Right ventricle myocardium superior (tissue), 1 donor: ENCODE measurements at regions not wholly inside any gene's neighbourhood (a gene's known extent, or its start where the extent isn't known, plus 50 kb on each side); places are given as distances from the start of the nearest gene placed in this dataset.

Experiments
- ATAC-seq: fragments of 200-7000 bp; cut with Tn5 transposase; one replicate; pipeline ENCODE4 v1.9.1; 2020; ENCODE audit warnings: mild to moderate bottlenecking; ENCODE audit not compliant: poor library complexity
- DNase-seq: peaks from one replicate; pipeline ENCODE4 v3.0.0-alpha.2; 2020
- intact Hi-C: fragments of 100-400 bp; cut with DNase I; formaldehyde crosslinking; loops from one replicate; pipeline ENCODE4 v1.11.2; 2022
- donor health status: DM: no; HTN: yes; CAD: no; lungs with severe emphysema.

DNA sequence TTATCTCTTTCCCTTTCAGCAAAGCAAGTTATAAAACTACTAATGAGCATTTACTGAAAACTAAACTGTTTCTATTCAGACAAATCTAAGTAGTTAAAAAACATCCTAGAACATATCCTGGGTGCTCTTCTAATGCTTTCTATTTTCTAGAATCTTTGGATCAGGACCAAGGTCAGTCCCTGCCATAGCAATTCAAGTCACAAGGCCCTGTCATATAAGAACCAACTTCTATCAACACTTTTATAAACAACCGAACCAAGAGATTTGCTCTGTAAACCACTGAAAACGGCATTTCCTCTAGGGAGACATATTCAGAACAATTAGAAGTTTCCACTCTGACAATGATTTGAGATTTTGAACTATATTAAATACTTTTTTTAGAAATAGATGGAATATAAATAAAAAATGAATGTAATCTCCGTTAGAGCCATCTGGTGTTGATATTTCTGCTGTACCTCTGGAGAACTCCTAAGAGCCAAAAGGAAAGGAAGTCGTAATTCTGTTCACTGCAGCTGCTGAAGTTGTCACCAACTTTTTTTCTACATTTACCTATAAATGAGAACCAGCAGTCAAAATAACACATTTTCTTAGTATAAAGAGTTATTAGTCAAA is 51.4 kb upstream of the LGSN start:
- intact Hi-C loops, result no loop called here
- DNase-seq, result no peak
- ATAC-seq, result no peak

DNA sequence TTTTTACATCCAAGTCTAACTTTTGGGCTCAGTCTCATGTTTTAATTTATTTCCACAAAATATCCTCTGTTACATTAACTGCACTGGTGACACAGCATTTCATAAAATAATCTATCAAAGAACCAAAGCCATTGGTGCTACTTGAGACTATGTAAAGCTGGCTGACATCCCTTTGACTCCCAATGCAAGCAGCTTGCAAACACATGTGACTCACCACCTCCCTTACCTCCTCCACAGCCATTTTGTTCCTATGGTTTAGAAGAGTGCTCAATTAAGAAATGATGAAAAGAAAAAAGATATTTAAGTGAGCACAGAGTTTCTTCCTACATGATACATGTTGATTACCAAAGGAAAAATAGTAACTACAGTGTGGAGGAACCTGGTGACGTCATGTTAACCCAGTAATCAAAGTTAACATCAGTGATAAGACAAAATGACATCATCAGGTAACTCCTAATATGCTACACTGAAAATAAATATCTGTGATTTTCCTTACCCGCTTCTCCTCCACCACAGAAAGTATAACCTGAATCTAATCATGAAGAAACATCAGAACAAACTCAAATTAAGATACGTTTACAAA is 53.3 kb upstream of the LGSN start:
- intact Hi-C loops, result no loop called here

DNA sequence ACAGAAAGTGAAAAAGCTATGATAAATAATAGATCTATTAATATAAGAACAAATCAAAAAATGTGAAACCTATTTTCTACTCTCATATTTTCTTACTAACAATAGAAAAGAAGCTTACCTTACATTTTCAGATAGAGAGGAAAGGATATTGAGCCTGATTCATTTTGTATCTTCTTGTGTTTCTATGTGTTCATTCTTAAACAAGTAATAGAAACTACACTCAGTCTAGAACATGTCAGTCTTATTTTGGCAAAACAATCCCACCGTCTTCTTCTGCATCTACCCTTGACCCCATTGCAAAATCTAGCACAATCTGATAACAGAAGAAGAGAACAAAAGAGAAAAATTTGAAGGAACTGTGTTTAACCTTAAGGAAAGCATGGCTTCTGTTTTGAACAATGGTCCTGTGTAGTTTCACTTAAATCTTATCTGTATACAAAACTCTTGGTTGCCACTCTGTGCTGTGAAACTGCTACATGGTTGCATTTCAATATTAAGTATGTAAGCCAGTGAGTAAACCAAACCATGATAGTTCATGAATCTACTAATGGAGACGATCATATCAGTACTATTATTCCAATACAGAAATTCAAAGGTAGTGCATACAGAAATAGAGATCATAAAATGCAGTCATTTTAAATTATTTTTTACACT is 69.5 kb upstream of the LGSN start:
- intact Hi-C loops, result no loop called here
- ATAC-seq (no peak), DNase-seq (no peak)

More for the DNA sequence above, 53.3 kb upstream of the LGSN start:
- DNase-seq (no peak), ATAC-seq (no peak)

DNA sequence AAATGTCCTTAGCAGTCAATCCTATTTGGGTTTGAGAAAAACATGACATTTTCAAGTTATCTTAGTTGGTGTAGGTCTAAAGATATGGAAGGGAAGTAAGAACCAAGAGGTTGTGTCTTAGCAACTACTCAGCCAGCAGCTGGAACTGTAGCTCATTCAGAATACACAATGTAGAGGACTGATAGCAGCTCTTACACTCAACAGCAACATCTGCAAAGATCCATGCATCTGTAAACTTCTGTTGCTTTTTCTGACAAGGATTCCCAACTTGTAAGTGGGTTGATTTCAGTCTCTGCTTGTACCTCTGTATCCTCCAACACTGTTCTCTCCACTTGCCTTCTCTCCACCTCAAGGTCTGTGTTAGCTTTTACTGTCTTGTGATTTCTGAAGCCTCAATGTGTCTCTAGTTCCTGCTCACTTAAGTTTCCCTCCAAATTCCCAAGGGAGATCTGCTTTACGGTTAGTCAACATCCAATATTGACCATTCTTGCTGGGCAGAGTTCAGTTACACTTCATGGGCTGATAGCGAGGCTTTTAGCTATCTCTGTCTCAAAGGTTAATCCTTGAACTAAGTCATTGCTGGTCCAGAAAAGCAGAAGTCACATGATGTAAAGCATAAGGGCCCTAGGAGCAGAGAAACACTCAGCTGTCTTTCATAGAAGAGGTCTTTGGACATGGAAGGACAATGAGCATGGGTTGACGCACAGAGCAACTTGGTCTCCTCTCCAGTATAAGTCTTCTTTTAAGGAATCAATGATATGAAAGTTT is 71.6 kb upstream of the LGSN start:
- DNase-seq, result no peak
- intact Hi-C loops, result no loop called here
- ATAC-seq, result no peak

DNA sequence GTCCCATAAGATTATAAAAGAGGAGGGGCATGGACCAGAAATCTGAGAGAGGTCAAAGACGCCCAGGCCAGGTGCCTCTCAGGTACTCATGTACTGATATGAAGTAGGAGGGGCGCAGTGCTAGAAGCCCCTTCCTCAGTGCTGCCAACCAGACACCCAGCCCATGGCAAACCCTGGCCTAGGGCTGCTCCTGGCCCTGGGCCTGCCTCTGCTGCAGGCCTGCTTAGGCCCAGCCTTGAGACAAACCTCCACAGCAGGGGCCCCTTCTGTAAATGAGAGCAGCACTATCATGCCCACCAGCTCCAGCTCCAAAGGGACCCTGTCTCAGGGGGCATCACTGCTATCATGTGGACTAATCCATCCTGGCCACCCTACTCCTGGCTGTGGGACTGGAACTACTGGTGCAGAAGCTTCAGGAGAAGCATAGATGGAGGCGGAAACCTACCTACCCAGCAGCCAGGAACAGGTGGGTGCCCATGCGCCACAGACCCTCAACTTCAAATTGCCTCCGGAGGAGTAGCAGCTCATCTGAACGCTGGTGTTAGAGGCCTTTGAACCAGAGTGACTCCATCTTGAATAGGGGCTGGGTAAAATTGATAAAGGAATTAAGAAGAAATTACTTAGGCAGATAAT is 72.4 kb upstream of the LGSN start:
- intact Hi-C loops, result no loop called here
- DNase-seq (no peak), ATAC-seq (no peak)

DNA sequence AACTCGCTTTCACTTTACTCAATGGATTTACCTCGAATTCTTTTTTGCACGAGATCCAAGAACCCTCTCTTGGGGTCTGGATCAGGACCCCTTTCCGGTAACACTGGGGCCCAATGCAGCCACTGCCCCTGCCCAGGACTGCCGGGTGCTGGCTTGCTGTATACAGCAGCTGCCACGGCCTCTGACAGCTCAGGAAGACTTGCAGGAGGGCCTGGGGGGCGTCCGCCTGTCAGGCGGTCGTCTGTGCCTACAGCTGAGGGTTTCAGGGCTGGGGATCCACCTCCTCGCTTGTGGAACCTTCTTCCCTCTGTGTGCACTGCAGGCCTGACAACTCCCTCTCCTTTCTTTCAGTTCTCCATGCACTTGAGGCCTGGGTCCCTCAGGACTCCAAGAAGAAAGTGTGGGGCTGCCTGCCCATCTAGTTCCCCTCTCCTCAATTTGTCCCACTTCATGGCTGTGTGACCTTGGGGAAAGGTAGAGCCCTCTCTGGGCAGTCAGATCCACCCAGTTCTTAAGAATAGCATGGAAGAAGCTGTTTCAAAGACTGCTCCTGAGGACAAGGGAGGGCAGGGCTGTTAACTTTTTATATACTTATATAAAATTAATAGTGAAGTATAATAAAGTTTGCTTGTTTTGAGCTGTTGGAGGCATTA is 75.0 kb upstream of the LGSN start:
- no peak for ATAC-seq
- intact Hi-C loops, result no loop called here
- DNase-seq, result no peak

DNA sequence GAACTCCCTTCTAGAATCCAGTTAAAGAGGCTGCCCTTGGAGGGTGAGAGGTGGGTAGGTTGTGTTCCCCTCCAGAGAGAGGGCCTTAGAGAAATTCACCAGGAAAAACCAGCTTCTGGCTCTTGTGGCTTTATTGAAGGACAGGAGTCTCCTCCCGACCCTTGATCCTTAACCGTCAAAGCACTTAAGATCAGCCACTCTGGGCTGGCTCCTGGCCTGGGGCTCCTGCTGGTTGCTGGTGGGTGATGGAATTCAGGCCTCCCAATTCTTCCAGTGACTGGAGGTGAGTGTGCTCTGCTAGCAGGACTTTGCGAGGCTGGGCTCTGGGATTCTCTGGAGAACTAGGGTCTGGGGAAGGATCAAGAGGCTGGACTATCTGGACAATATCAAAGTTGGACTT is 75.6 kb upstream of the LGSN start:
- ATAC-seq (no peak), DNase-seq (no peak)
- intact Hi-C loops, result no loop called here

DNA sequence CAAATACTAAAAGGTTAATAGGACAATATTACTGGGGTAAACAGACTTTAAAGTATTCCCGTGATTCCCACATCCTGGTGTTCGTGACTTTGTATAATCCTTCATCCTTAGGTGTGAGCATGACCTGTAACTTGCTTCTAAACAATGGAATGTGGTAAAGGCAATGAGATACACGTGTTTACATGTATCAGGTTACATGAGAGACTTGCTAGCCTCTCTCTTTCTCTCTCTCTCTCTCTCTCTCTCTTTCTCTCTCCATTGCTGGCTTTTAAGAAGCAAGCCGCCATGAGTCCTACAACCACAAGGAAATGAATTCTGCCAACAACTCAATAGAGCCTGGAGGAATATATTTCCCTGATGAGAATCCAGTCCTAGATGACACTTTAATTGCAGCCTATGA is 83.9 kb upstream of the LGSN start:
- DNase-seq (no peak), ATAC-seq (no peak)
- intact Hi-C loops, result no loop called here

DNA sequence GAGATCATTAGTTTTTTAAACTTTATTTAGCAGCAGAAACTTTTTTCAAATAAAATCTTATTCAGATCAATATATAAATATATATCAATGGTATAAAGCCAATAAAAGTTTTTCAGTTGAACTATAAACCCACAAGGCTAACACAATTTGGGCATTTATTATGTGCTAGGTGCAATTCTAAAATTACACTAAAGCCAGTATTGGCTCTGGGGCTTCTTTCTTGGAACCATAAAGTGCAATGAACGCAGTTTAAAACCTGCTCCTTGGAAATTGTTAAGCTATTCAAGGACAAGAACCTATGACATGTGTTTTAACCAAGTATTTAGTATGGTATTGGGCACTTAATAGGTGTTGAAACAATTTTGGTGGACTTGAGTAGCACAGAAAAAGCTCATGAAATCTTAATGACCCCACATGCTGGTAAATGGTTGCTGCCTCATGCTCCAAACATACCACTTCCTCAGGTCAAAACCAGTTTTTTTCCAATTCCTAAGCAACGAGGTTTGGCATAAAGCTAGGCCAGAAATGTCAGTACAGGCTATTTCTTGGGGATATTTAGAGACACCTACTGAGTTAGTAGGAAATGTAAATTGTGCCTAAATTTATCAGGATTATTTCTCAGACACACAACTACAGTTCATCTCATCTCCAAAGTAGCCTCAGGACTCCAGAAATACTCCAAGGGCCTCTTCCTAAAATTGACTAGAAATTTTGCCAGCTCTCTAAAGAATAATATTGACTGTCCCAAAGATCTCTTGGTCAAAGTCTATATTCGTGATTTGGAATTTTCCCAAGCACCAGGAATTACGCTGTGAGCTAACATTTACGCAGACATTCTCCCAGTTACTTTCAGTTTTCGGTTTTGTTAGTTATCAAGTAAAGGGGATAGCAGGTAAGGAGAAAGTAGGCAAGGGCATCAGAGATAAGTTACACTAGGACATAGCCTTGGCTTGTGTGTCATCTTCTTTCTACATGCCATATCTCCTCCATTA is 90.9 kb upstream of the LGSN start:
- ATAC-seq (no peak), DNase-seq (no peak)
- intact Hi-C loops, result no loop called here

DNA sequence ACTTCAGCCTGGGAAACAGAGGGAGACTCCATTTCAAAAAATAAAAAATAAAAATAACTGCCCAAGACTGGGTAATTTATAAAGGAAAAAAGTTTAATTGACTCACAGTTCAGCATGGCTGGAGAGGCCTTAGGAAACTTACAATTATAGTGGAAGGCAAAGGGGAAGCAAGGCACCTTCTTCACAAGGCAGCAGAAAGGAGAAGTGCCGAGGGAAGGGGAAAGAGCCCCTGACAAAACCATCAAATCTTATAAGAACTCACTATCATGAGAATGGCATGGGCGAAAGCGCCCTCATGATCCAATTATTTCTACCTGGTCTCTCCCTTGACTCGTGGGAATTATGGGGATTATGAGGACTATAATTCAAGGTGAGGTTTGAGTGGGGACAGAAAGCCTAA is 95.5 kb upstream of the LGSN start:
- intact Hi-C loops, result no loop called here
- no peak for ATAC-seq
- DNase-seq, result no peak

DNA sequence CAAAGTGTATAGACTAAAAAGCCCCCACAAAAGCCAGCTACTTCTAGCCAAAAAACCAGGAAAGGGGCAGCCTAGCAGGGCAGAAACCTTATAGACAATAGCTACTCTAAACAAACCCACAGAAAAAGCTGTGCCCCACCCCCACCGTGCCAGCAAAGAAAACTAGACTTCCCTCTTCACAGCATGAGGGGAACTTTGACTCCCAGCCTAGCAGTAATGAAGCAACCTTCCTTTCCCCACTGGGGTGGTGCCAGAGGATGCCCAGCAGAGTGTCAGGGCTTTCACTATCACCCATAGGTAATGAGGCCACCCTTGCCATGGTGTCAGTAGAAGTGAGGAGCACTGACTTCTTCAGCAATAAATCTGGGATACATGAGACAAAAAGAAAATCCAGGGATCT is 99.0 kb upstream of the LGSN start:
- no peak for DNase-seq
- intact Hi-C loops, result no loop called here
- no peak for ATAC-seq

DNA sequence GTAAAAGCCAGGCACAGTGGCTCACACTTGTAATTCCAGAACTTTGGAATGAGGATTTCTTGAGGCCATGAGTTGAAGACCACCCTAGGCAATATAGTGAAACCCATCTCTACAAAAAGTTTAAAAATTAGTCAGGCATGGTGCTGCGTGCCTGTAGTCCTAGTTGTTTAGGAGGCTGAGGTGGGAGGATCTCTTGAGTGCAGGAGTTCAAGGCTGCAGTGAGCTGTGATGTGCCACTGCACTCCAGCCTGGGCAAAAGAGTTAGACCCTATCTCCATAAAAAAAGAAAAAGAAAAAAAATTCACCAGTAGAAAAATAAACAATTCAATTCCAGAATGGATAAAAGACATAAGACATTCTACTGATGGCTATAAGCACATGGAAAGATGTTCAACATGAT is 104.9 kb upstream of the LGSN start:
- no peak for ATAC-seq
- intact Hi-C loops, result no loop called here
- DNase-seq, result no peak

DNA sequence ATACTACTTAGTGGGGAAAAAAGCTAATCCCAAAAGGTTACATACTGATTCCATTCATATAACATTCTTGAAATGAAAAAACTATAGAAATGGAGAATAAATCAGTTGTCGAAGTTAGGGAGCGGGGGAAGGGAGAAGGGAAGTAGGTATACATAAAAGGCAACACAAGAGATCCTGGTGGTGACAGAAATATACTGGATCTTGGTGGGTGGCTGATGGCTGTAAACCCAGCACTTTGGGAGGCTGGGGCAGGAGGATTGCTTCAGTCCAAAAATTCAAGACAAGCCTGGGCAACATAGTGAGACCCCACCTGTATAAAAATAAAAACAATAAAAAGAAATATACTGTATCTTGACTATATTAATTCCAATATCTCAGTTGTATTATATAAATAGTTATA is 105.7 kb upstream of the LGSN start:
- ATAC-seq, result no peak
- intact Hi-C loops, result no loop called here
- no peak for DNase-seq

DNA sequence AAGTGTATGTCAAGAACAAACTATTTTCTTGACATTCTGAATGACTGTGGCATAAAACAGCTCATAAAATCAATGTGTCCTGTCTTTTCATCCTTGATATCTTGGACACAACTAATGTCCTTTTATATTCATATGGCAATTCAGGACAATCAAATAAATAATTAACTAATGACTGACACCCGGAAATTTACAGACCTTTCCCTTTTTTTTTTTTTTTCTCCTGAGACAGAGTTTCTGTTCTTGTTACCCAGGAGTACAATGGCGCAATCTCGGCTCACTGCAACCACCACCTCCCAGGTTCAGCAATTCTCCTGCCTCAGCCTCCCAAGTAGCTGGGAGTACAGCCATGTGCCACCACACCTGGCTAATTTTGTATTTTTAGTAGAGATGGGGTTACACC is 107.1 kb upstream of the LGSN start:
- intact Hi-C loops, result no loop called here
- DNase-seq, result no peak
- no peak for ATAC-seq

DNA sequence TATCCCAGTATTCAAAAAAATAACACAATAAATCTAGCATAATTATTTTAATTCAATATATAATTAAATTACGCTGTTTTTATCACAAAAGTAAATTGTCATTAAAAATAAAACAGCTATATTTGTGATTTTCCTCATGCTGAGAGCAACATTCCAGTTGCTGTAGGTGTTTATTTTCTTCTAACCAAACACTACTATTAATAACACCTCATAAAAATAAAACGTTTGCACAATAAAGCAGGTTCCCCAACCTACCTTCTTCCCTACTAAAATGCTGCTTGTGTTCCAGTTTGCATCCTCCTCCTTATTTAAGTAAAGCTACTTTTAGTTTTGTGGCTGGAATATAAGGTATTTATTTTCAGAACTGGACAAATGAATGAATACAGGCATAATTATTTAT is 108.2 kb upstream of the LGSN start:
- ATAC-seq (no peak), DNase-seq (no peak)
- intact Hi-C loops, result no loop called here

DNA sequence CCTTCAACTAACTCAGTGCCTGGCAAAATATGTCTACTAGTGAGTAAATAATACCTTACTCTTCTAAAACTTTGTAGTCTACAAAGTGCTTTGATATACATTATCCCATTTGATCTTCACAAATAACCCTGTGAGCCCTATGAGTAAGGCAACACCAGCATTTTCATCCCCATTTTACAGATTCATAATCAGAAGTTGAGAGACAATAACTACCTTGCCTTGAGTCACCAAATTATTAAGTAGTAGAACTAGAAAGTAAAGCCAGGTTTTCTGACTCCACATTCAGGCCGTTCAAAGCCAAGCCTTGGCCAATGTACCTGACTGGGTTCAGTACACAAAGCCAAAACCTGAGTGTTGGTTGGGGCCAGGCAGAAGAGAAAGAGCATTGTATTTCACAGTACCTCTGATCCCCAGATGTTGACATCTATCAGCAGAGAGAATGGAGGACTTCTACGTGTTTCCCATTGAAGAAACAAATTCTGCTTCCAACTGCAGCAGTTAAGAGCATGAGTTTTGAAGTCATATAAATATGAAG is 111.3 kb upstream of the LGSN start:
- no peak for ATAC-seq
- intact Hi-C loops, result no loop called here
- no peak for DNase-seq

DNA sequence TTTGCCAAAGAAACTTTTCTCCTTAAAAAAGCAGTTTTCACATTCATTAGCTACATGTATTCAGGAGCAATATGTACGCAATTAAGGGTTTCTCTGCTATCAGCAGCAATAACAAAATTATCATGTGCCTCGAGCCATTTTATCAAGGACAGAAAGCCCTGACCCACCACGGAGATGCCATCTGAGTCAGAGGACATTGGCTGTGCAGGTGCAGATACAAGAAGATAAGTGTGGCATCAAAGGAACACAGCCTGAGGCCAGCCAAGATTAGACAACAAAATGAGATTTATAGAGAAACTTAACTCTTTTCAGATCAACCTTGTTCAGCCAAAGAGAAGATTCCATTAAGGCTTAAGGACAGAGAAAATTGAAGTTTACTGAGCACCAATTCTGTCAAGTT is 115.2 kb upstream of the LGSN start:
- DNase-seq, result no peak
- intact Hi-C loops, result no loop called here
- ATAC-seq, result no peak

DNA sequence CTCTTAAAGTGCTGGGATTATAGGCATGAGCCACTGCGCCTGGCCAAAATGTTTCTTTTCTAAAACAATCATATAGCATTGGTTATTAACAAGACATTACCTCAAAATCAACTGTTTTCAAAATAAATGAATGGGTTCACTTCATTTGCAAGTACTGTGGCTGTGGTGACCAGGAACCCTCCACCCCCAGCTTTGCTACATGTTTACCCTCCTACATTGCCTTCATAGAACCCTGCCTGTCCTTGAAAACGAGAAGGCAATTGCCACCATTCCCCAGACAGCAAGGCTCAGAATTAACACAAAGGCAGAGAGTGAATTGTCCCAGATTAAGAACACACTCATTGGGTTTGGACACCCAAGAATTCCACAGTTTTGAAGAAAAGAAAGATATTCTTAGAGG is 116.6 kb upstream of the LGSN start:
- intact Hi-C loops, result no loop called here
- ATAC-seq, result no peak
- DNase-seq, result no peak
